OCI-LY7 (cell line): ENCODE measurements at regions not wholly inside any gene's neighbourhood (a gene's known extent, or its start where the extent isn't known, plus 50 kb on each side); places are given as distances from the start of the nearest gene placed in this dataset.

Experiments used
- BruUV-seq: library from RNA; stranded (reverse); fragments of 400-500 nt; replicated peaks from 2 replicates; lab custom pipeline; 2021; lab: Mats Ljungman, UMichigan
- CTCF ChIA-PET: fragments of 300-600 bp; sonication (Branson Sonifier 250); formaldehyde crosslinking; loops from one replicate; lab custom pipeline; 2022; ENCODE audit warnings: antibody characterized with exemption; ENCODE audit not compliant: unreplicated experiment; lab: Charles Lee
- POLR2A ChIA-PET: fragments of 300-600 bp; sonication (Branson Sonifier 250); formaldehyde crosslinking; loops from one replicate; lab custom pipeline; 2022; ENCODE audit warnings: antibody characterized with exemption; lab: Charles Lee
- DNase-seq: peaks from one replicate; pipeline ENCODE4 v3.0.0-alpha.2; 2015; ENCODE audit warnings: low spot score
- H2AFZ ChIP-seq: fragments of 200-600 bp; sonication (generic), shearing (Covaris generic); 2 replicates; pipeline ENCODE4 v1.6.1; 2014; ENCODE audit warnings: mild to moderate bottlenecking, antibody characterized with exemption, low read length, moderate library complexity
- H3K27ac ChIP-seq: fragments of 200-600 bp; sonication (generic); 2 replicates; pipeline ENCODE4 v1.5.1; 2014; ENCODE audit warnings: mixed run types, low read depth, mild to moderate bottlenecking, moderate library complexity, low read length, inconsistent platforms; ENCODE audit not compliant: poor library complexity, severe bottlenecking
- H3K36me3 ChIP-seq: fragments of 200-600 bp; sonication (generic); 2 replicates; pipeline ENCODE4 v1.6.1; 2014; ENCODE audit warnings: mild to moderate bottlenecking, antibody characterized with exemption, low read length, moderate library complexity, mixed read lengths; ENCODE audit not compliant: insufficient read depth
- H3K4me1 ChIP-seq: fragments of 200-600 bp; sonication (generic); 2 replicates; pipeline ENCODE4 v1.5.1; 2014; ENCODE audit warnings: mild to moderate bottlenecking, low read length; ENCODE audit not compliant: insufficient read depth, poor library complexity, severe bottlenecking
- H3K4me2 ChIP-seq: fragments of 200-600 bp; sonication (generic); 2 replicates; pipeline ENCODE4 v1.6.1; 2014; ENCODE audit warnings: mild to moderate bottlenecking, low read length
- H3K4me3 ChIP-seq: fragments of 200-600 bp; sonication (generic); 2 replicates; pipeline ENCODE4 v1.5.1; 2014; ENCODE audit warnings: mild to moderate bottlenecking, low read depth, low read length; ENCODE audit not compliant: poor library complexity, severe bottlenecking
- H3K79me2 ChIP-seq: fragments of 200-600 bp; sonication (generic); 2 replicates; pipeline ENCODE4 v1.6.1; 2016; ENCODE audit warnings: low read depth, mild to moderate bottlenecking, low read length, moderate library complexity, mixed read lengths; ENCODE audit not compliant: insufficient read depth
- H3K9me2 ChIP-seq: fragments of 200-600 bp; sonication (generic); 2 replicates; pipeline ENCODE4 v1.6.1; 2016; ENCODE audit warnings: mild to moderate bottlenecking, low read length, mixed read lengths; ENCODE audit not compliant: insufficient read depth
- H3K9me3 ChIP-seq: fragments of 200-600 bp; sonication (generic); 2 replicates; pipeline ENCODE4 v1.6.1; 2014; ENCODE audit warnings: mild to moderate bottlenecking, mixed run types, low read length, mixed read lengths
- H4K20me1 ChIP-seq: fragments of 200-600 bp; sonication (generic); 2 replicates; pipeline ENCODE4 v1.6.1; 2014; ENCODE audit warnings: mild to moderate bottlenecking, antibody characterized with exemption, low read length, moderate library complexity, mixed read lengths; ENCODE audit not compliant: insufficient read depth
- CTCF ChIP-seq: fragments of 200-600 bp; sonication (generic); conservative IDR thresholded peaks from 2 replicates; pipeline ENCODE4 v1.5.1; 2014; ENCODE audit warnings: mild to moderate bottlenecking, antibody characterized with exemption, low read length, moderate library complexity, mixed read lengths
- EZH2phosphoT487 ChIP-seq: fragments of 200-600 bp; sonication (generic); IDR thresholded peaks from 2 replicates; pipeline ENCODE4 v1.6.1; 2018; ENCODE audit warnings: low read depth, borderline replicate concordance, mild to moderate bottlenecking, mixed run types, antibody characterized with exemption, low read length, moderate library complexity, mixed read lengths
- intact Hi-C: fragments of 100-400 bp; cut with micrococcal nuclease; formaldehyde crosslinking; loops from one replicate; pipeline ENCODE4 v1.10.0; 2022; ENCODE audit not compliant: unreplicated experiment

GRCh38 chr4:180500154-180500553, 1743.0 kb upstream of the TENM3 start:
- TF ChIP-seq EZH2phosphoT487 (no peak), CTCF (no peak)
- Histone ChIP-seq H4K20me1 (no peaks in the 10 kb centered on the region), H3K9me3 (no peaks in the 10 kb centered on the region), H3K9me2 (no peaks in the 10 kb centered on the region), H3K27ac (no peak overlapping the region), H3K4me1 (no peaks in the 10 kb centered on the region), H3K79me2 (no peaks in the 10 kb centered on the region), H3K4me3 (no peak overlapping the region), H3K36me3 (no peaks in the 10 kb centered on the region), H2AFZ (no peak overlapping the region), H3K4me2 (no peak overlapping the region)
- no peak for DNase-seq
- BruUV-seq, result no TSS peak
- ChIA-PET POLR2A (no interaction called here), CTCF (no interaction called here)
- intact Hi-C loops, result no loop called here

- H3K4me2 ChIP-seq, result no peak overlapping the region
- BruUV-seq, result no TSS peak
- intact Hi-C loops, result no loop called here
- no peaks in the 10 kb centered on the region for H3K4me1 ChIP-seq
- no peak for DNase-seq
- no peaks in the 10 kb centered on the region for H3K36me3 ChIP-seq
- ChIA-PET CTCF (no interaction called here), POLR2A (interaction anchor here (0.9 to 1.1 kb wide), 2 partner anchors 61 to 132 kb away, joined by 3 to 4 read pairs; no protein-coding TSS in a partner anchor)
- H3K9me2 ChIP-seq, result no peaks in the 10 kb centered on the region
- no peak overlapping the region for H3K27ac ChIP-seq
- H2AFZ ChIP-seq, result no peak overlapping the region
- H4K20me1 ChIP-seq, result no peaks in the 10 kb centered on the region
- no peaks in the 10 kb centered on the region for H3K9me3 ChIP-seq
- TF ChIP-seq CTCF (no peak), EZH2phosphoT487 (no peak)
- H3K79me2 ChIP-seq, result no peaks in the 10 kb centered on the region
- no peak overlapping the region for H3K4me3 ChIP-seq
Observed at GRCh38 chr4:180512801-180513475, 1730.3 kb upstream of the TENM3 start.

- BruUV-seq, result no TSS peak
- H3K9me2 ChIP-seq, result no peaks in the 10 kb centered on the region
- ChIA-PET POLR2A (interaction anchor here (0.8 to 1.1 kb wide), 2 partner anchors 15 to 18 kb away, joined by 3 read pairs; no protein-coding TSS in a partner anchor), CTCF (no interaction called here)
- no peak for DNase-seq
- no peaks in the 10 kb centered on the region for H4K20me1 ChIP-seq
- no peaks in the 10 kb centered on the region for H3K4me1 ChIP-seq
- no peak overlapping the region for H3K27ac ChIP-seq
- no peak overlapping the region for H3K4me2 ChIP-seq
- H3K79me2 ChIP-seq, result no peaks in the 10 kb centered on the region
- no peak overlapping the region for H2AFZ ChIP-seq
- H3K36me3 ChIP-seq, result no peaks in the 10 kb centered on the region
- intact Hi-C loops, result no loop called here
- H3K4me3 ChIP-seq, result no peak overlapping the region
- no peak for TF ChIP-seq CTCF
- no peak for TF ChIP-seq EZH2phosphoT487
- no peaks in the 10 kb centered on the region for H3K9me3 ChIP-seq
Observed at GRCh38 chr4:180518906-180519305, 1724.3 kb upstream of the TENM3 start.
